C4-2B (cell line): ENCODE measurements at regions not wholly inside any gene's neighbourhood (a gene's known extent, or its start where the extent isn't known, plus 50 kb on each side); places are given as distances from the start of the nearest gene placed in this dataset.

ENCODE experiments used
- CTCF ChIP-seq: fragments of 450-650 bp; conservative IDR thresholded peaks from 2 replicates; pipeline ENCODE4 v1.5.1; 2017; ENCODE audit warnings: mild to moderate bottlenecking
- ZFX ChIP-seq: fragments of 450-650 bp; IDR thresholded peaks from 2 replicates; pipeline ENCODE4 v1.6.1; 2017

GRCh38 chr20:24366336-24367004 is 103.0 kb upstream of the SYNDIG1 start:
- TF ChIP-seq CTCF (no peak), ZFX (no peak)
